ENCODE measurements at regions not wholly inside any gene's neighbourhood (a gene's known extent, or its start where the extent isn't known, plus 50 kb on each side); places are given as distances from the start of the nearest gene placed in this dataset.

GRCh38 chr14:46596236-46596635 lies 55.3 kb downstream of the RPL10L start:
- no peak overlapping the region for H3K27ac Mint-ChIP-seq (ENCODE audit: unreplicated experiment)
- no peaks in the 10 kb centered on the region for H3K9me3 Mint-ChIP-seq (ENCODE audit: unreplicated experiment)
- no peaks in the 10 kb centered on the region for H3K4me1 Mint-ChIP-seq (ENCODE audit: unreplicated experiment)
- no peaks in the 10 kb centered on the region for H3K36me3 Mint-ChIP-seq (ENCODE audit: unreplicated experiment)
- TF ChIP-seq CTCF (IDR thresholded peaks at IDR 0.05), result no peak
- H3K4me3 Mint-ChIP-seq (ENCODE audit: unreplicated experiment), result no peak overlapping the region
- peaks cover 8% of the 10 kb centered on the region for H3K27me3 Mint-ChIP-seq (ENCODE audit: unreplicated experiment)
- no peak for DNase-seq (ENCODE audit: extremely low spot score, unreplicated experiment)

- no peak overlapping the region for H3K4me3 Mint-ChIP-seq (ENCODE audit: unreplicated experiment)
- TF ChIP-seq CTCF (IDR thresholded peaks at IDR 0.05), result no peak
- H3K36me3 Mint-ChIP-seq (ENCODE audit: unreplicated experiment), result no peaks in the 10 kb centered on the region
- peaks cover 10% of the 10 kb centered on the region for H3K27me3 Mint-ChIP-seq (ENCODE audit: unreplicated experiment)
- no peak overlapping the region for H3K27ac Mint-ChIP-seq (ENCODE audit: unreplicated experiment)
- peaks cover 5% of the 10 kb centered on the region for H3K4me1 Mint-ChIP-seq (ENCODE audit: unreplicated experiment)
- H3K9me3 Mint-ChIP-seq (ENCODE audit: unreplicated experiment), result no peaks in the 10 kb centered on the region
- no peak for DNase-seq (ENCODE audit: extremely low spot score, unreplicated experiment)
Measured at GRCh38 chr14:46582826-46583225, 68.8 kb downstream of the RPL10L start.

GRCh38 chr14:46581036-46581671 lies 70.4 kb downstream of the RPL10L start:
- Mint-ChIP-seq H3K27me3 (ENCODE audit: unreplicated experiment) (peaks cover 13% of the 10 kb centered on the region), H3K27ac (ENCODE audit: unreplicated experiment) (no peak overlapping the region), H3K36me3 (ENCODE audit: unreplicated experiment) (no peaks in the 10 kb centered on the region), H3K9me3 (ENCODE audit: unreplicated experiment) (no peaks in the 10 kb centered on the region), H3K4me1 (ENCODE audit: unreplicated experiment) (peaks cover 5% of the 10 kb centered on the region), H3K4me3 (ENCODE audit: unreplicated experiment) (no peak overlapping the region)
- DNase-seq (ENCODE audit: extremely low spot score, unreplicated experiment), result no peak
- peak; percentile 75 for TF ChIP-seq CTCF (IDR thresholded peaks at IDR 0.05)

- H3K9me3 Mint-ChIP-seq (ENCODE audit: unreplicated experiment), result no peaks in the 10 kb centered on the region
- peaks cover 28% of the 10 kb centered on the region for H3K4me1 Mint-ChIP-seq (ENCODE audit: unreplicated experiment)
- DNase-seq (ENCODE audit: extremely low spot score, unreplicated experiment), result no peak
- H3K27ac Mint-ChIP-seq (ENCODE audit: unreplicated experiment), result no peak overlapping the region
- no peaks in the 10 kb centered on the region for H3K36me3 Mint-ChIP-seq (ENCODE audit: unreplicated experiment)
- no peak for TF ChIP-seq CTCF (IDR thresholded peaks at IDR 0.05)
- H3K27me3 Mint-ChIP-seq (ENCODE audit: unreplicated experiment), result peaks cover 13% of the 10 kb centered on the region
- H3K4me3 Mint-ChIP-seq (ENCODE audit: unreplicated experiment), result no peak overlapping the region
Measured at GRCh38 chr14:46574978-46575375, 76.6 kb downstream of the RPL10L start.

- H3K36me3 Mint-ChIP-seq (ENCODE audit: unreplicated experiment), result no peaks in the 10 kb centered on the region
- peaks cover 8% of the 10 kb centered on the region for H3K27me3 Mint-ChIP-seq (ENCODE audit: unreplicated experiment)
- no peak overlapping the region for H3K27ac Mint-ChIP-seq (ENCODE audit: unreplicated experiment)
- DNase-seq (ENCODE audit: extremely low spot score, unreplicated experiment), result no peak
- no peak overlapping the region for H3K4me3 Mint-ChIP-seq (ENCODE audit: unreplicated experiment)
- no peak for TF ChIP-seq CTCF (IDR thresholded peaks at IDR 0.05)
- H3K9me3 Mint-ChIP-seq (ENCODE audit: unreplicated experiment), result no peaks in the 10 kb centered on the region
- peaks cover 28% of the 10 kb centered on the region for H3K4me1 Mint-ChIP-seq (ENCODE audit: unreplicated experiment)
Measured at GRCh38 chr14:46574221-46574977, 77.2 kb downstream of the RPL10L start.

Measured in osteocyte (in vitro differentiated cells).